GM12872 (cell line): ENCODE measurements at regions not wholly inside any gene's neighbourhood (a gene's known extent, or its start where the extent isn't known, plus 50 kb on each side); places are given as distances from the start of the nearest gene placed in this dataset.

Experiments
- TF ChIP-seq, protein P1 (sequence below): IDR thresholded peaks from 3 replicates; pipeline ENCODE4 v1.5.1; 2011; ENCODE audit warnings: low read depth, mild to moderate bottlenecking, low read length, moderate library complexity; ENCODE audit not compliant: insufficient read depth

DNA sequence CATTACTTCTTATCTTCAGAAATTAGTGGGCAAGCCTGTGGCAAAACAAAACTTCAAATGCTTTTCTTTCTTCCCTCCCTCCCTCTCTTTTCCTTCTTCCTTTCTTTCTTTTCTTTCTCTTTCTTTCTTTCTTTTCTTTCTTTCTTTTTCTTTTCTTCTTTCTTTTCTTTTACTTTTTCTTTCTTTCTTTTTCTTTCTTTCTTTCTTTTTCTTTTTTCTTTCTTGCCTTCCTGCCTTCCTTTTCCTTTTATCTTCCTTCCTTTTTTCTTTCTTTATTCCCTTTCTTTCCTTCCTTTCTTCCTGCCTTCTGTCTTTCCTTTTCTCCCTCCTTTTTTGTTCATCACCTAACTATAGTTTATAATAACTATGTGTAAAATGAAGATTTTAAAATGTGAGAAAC lies 295.1 kb downstream of the SMOC2 start:
- TF ChIP-seq, protein P1, sequence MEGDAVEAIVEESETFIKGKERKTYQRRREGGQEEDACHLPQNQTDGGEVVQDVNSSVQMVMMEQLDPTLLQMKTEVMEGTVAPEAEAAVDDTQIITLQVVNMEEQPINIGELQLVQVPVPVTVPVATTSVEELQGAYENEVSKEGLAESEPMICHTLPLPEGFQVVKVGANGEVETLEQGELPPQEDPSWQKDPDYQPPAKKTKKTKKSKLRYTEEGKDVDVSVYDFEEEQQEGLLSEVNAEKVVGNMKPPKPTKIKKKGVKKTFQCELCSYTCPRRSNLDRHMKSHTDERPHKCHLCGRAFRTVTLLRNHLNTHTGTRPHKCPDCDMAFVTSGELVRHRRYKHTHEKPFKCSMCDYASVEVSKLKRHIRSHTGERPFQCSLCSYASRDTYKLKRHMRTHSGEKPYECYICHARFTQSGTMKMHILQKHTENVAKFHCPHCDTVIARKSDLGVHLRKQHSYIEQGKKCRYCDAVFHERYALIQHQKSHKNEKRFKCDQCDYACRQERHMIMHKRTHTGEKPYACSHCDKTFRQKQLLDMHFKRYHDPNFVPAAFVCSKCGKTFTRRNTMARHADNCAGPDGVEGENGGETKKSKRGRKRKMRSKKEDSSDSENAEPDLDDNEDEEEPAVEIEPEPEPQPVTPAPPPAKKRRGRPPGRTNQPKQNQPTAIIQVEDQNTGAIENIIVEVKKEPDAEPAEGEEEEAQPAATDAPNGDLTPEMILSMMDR, result no peak

DNA sequence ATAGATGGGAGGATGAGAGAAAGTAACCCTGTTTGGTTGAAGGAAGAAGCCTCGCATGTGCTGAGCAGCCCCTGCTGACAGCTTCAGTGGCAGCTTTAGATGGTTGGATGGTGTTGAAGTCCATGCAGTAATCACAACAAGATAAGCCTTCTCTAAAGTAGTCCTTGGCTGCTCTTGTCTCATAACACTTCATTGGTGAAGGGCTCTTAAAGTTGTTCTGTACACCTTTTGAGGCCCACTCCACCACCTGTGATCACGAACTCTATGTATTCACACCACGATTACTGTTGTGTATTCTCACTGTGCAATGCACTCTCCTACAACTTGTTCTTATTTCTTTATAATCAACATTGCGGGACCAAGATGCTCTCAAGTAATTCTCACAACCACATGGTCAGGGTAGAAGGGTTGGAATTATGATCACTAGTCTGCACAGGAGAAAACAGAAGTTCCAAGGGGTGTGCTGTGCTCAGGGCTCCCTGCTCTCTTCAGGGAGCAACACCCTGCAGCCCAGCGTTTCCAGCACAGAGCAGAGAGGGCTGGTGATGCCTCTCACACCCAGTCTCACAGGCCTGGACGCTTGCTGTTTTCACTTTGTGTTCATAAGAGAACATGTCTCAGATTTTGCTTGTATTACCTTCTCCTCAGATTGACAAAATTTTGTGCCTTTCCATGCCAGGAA lies 294.4 kb downstream of the SMOC2 start:
- TF ChIP-seq, protein P1, result no peak

- TF ChIP-seq, protein P1, result no peak
Measured at GRCh38 chr6:168734523-168734922, 293.5 kb downstream of the SMOC2 start.

GRCh38 chr6:168732676-168733075 lies 291.7 kb downstream of the SMOC2 start:
- TF ChIP-seq, protein P1, result no peak

DNA sequence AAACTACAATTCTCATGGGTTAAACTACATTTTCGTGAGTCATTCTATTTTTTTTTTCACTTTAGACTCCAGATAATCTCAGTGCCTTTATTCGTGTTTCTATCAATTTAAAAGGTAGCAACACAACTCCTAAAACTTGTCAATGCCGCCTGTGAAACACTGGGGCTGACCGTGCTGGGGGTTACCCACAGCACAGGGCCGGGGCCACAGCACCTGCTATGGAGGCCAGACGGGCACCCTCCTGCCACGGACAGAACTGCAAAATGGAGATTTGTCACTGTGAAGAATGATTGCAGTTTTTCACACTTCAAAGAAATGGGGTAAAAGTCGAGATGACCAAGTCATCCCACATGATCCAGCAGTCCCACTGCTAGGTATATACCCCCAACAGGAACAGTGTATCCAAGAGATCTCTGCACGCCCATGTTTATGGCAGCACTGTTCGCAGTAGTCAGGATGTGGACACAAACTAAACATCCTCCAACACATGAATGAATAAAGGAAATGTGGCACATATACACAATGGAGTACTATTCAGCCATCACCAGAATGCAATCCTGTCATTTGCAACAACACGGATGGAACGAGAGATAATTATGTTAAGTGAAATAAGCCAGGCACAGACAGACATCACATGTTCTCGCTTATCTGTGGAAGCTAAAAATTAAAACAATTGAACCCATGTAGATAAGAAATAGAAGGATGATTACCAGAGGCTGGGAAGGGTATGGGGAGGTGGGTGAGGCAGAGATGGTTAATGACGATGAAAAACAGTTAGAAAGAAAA lies 290.1 kb downstream of the SMOC2 start:
- TF ChIP-seq, protein P1, result no peak

- TF ChIP-seq, protein P1, result no peak
Measured at GRCh38 chr6:168728056-168728455, 287.1 kb downstream of the SMOC2 start.

GRCh38 chr6:168726312-168726856 lies 285.4 kb downstream of the SMOC2 start:
- TF ChIP-seq, protein P1, result no peak
